ENCODE measurements at regions not wholly inside any gene's neighbourhood (a gene's known extent, or its start where the extent isn't known, plus 50 kb on each side); places are given as distances from the start of the nearest gene placed in this dataset.

GRCh38 chr1:166457700-166458099, 290.9 kb upstream of the FAM78B start:
- BruUV-seq (replicated peaks): no TSS peak
- H3K27ac ChIP-seq (ENCODE audit: extremely low read length, insufficient read depth, low read length): no peak overlapping the region
- in situ Hi-C loops (cut with HindIII; ENCODE audit: extremely low pct_ligation_motif_present, low pct_unique_long_range_greater_than_20kb) (no loop called here), intact Hi-C loops (cut with micrococcal nuclease; ENCODE audit: unreplicated experiment) (no loop called here)
- H3K27me3 ChIP-seq (ENCODE audit: control insufficient read depth in 1 of 2, insufficient read depth in 2 of 2, low read length in 2 of 2): no peaks in the 10 kb centered on the region
- ATAC-seq (no peak), DNase-seq (ENCODE audit: low spot score) (no peak), FAIRE-seq (no peak)
- no peaks in the 10 kb centered on the region for H3K4me1 ChIP-seq (ENCODE audit: insufficient read depth, low read length)
- no peak for TF ChIP-seq PAXIP1 (CRISPR knock-in tag; conservative IDR thresholded peaks at IDR 0.05)
- TF ChIP-seq HDAC6 (IDR thresholded peaks at IDR 0.05; ENCODE audit: low read depth, low read length): no peak
- TF ChIP-seq ZBTB42 (CRISPR knock-in tag; IDR thresholded peaks at IDR 0.05): no peak
- no peak for TF ChIP-seq GFI1 (CRISPR knock-in tag; IDR thresholded peaks at IDR 0.05; ENCODE audit: borderline replicate concordance)
- no peak for TF ChIP-seq ZNF431 (CRISPR knock-in tag; IDR thresholded peaks at IDR 0.05; ENCODE audit: borderline replicate concordance, low read depth)
- no peak for TF ChIP-seq ZNF207 (IDR thresholded peaks at IDR 0.05; ENCODE audit: borderline replicate concordance)
- TF ChIP-seq KDM5A (IDR thresholded peaks at IDR 0.05; ENCODE audit: borderline replicate concordance, low read length): no peak
- TF ChIP-seq ESRRA (CRISPR knock-in tag; IDR thresholded peaks at IDR 0.05; ENCODE audit: low read depth): no peak
- TF ChIP-seq ZNF780A (CRISPR knock-in tag; IDR thresholded peaks at IDR 0.05): no peak
- TF ChIP-seq SALL2 (CRISPR knock-in tag; IDR thresholded peaks at IDR 0.05): no peak
- TF ChIP-seq BCLAF1 (IDR thresholded peaks at IDR 0.05): no peak
- no peak overlapping the region for H3K9ac ChIP-seq (ENCODE audit: insufficient read depth, low read depth, low read length)
- H3K79me2 ChIP-seq (ENCODE audit: insufficient read depth, low read length): no peaks in the 10 kb centered on the region
- H3K9me3 ChIP-seq (ENCODE audit: low read length): no peaks in the 10 kb centered on the region
- no peaks in the 10 kb centered on the region for H4K20me1 ChIP-seq (ENCODE audit: insufficient read depth, low read length)
- CTCF ChIA-PET (ENCODE audit: low intra/inter-chr PET ratio, low total read pairs): no interaction called here
- POLR2A ChIA-PET: no interaction called here
- H3K36me3 ChIP-seq (replicated peaks in 1 of 2; ENCODE audit: control insufficient read depth in 1 of 2, insufficient read depth in 2 of 2, low read length in 2 of 2): no peaks in the 10 kb centered on the region
- H3K4me3 ChIP-seq (replicated peaks in 1 of 3; ENCODE audit: insufficient read depth in 1 of 3, low read depth in 2 of 3, low read length in 3 of 3): no peak overlapping the region
- no peak overlapping the region for H2AFZ ChIP-seq (ENCODE audit: low read length)
- no peak overlapping the region for H3K4me2 ChIP-seq (ENCODE audit: low read depth, low read length)
- 4% methylated on average over 2 of the region's 2 CpGs for WGBS (ENCODE audit: low lambda C conversion rate)

Measured in HepG2 (cell line).